ENCODE measurements at regions not wholly inside any gene's neighbourhood (a gene's known extent, or its start where the extent isn't known, plus 50 kb on each side); places are given as distances from the start of the nearest gene placed in this dataset.

DNA sequence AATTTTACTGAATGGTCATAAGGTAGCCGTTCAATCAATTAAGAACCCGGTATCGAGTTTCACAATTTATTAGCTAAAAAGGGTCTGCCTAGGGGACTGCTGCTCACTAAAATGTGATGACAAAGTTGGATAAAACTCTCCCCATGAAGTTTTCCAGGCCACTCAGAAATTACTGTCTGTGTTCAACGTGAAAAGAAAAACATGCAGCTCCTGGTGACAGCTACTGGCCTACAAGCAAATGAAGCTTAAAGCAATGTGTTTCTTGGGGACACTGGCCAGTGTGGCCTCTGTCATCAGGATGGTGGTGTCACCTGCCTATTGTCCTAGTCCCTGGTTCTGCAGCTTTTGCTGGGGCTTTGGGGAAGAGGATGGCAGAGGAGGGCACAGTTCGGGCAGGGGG is 222.6 kb downstream of the WDR11 start:
- Histone ChIP-seq H3K27me3 (ENCODE audit: insufficient read depth, low read length) (no peaks in the 10 kb centered on the region), H3K9ac (ENCODE audit: low read depth, low read length) (no peak overlapping the region), H3K4me3 (ENCODE audit: low read length) (no peak overlapping the region), H3K9me3 (ENCODE audit: insufficient read depth, low read depth, low read length) (no peaks in the 10 kb centered on the region), H3K4me1 (ENCODE audit: insufficient read depth, low read length) (peaks cover 8% of the 10 kb centered on the region; the same call in 1 of the 2 replicates), H3K36me3 (ENCODE audit: insufficient read depth, low read length) (no peaks in the 10 kb centered on the region), H3K27ac (ENCODE audit: low read depth, low read length) (no peak overlapping the region)
- WGBS: 95% methylated on average over 5 of the region's 5 CpGs

DNA sequence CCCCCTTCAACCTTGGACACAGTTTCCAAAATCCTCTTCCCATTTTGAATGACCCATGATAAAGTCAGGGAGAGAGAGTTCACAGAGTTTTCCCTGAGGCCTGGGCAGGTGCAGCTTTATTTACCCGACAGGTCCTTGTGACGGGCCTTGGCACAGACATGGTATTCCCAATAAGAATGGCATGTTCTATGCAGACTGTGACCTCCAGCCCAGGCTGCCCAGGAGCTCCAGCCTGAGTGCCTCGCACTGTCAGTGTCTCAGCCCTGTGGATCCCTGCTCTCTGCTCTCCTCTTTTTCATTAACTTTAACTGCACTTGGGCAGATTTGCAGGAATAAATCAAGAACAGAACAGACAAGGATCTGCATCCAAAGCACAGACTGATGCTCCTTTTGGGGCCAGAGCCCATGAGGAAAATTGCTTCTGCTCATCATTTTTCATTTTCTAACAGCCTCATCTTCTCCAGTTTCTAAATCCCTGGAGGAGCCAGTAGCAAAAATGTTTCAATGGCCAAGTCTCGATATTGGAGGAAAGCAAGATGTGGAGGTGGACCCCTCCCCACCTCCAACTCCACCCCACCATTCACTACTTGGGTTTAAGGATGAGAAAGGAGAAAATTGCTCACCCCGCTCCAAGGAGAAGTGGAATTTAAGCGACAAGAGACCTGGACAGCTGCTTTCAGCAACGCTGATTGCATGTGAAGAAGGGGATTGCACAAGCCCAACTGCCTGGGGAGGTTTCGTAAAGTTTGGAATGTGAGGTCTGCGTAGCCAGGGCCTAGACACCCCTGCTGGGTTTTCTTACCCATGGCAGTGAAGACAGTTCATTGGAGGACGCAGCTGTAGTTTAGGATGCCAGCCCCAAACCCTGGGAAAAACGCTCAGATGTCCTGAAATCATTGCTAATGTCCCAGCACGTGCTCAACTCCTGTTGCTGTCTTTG is 225.9 kb downstream of the WDR11 start:
- 81% methylated on average over 11 of the region's 12 CpGs for WGBS
- H3K9ac ChIP-seq (ENCODE audit: low read depth, low read length): no peak overlapping the region
- H3K27ac ChIP-seq (ENCODE audit: low read depth, low read length): no peak overlapping the region
- no peaks in the 10 kb centered on the region for H3K27me3 ChIP-seq (ENCODE audit: insufficient read depth, low read length)
- H3K36me3 ChIP-seq (ENCODE audit: insufficient read depth, low read length): no peaks in the 10 kb centered on the region
- H3K9me3 ChIP-seq (ENCODE audit: insufficient read depth, low read depth, low read length): no peaks in the 10 kb centered on the region
- peaks cover 15% of the 10 kb centered on the region; the same call in 1 of the 2 replicates for H3K4me1 ChIP-seq (ENCODE audit: insufficient read depth, low read length)
- H3K4me3 ChIP-seq (ENCODE audit: low read length): no peak overlapping the region

DNA sequence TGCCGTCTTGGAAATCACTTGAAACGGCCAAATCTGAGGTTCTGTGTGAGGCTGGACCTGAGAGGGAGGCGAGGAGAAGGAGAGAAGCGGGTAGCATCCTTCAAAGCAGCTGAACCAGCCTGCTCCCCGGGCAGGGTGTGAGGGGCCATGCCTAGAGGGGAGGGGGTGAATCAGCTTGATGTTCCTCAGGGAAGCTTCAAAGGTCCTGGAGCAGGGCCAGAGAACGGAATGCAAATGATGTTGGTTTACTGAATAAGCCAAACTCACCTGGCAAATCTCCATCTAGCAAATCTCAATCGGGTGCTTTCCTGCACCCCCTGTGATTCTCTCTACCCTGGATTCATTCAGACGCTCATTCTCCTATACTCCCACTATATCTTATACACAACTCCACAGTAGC is 226.9 kb downstream of the WDR11 start:
- Histone ChIP-seq H3K27ac (ENCODE audit: low read depth, low read length) (no peak overlapping the region), H3K9me3 (ENCODE audit: insufficient read depth, low read depth, low read length) (no peaks in the 10 kb centered on the region), H3K36me3 (ENCODE audit: insufficient read depth, low read length) (no peaks in the 10 kb centered on the region), H3K4me1 (ENCODE audit: insufficient read depth, low read length) (peaks cover 15% of the 10 kb centered on the region; the same call in 1 of the 2 replicates), H3K9ac (ENCODE audit: low read depth, low read length) (no peak overlapping the region), H3K27me3 (ENCODE audit: insufficient read depth, low read length) (no peaks in the 10 kb centered on the region), H3K4me3 (ENCODE audit: low read length) (no peak overlapping the region)
- WGBS: 81% methylated on average over 8 of the region's 8 CpGs

DNA sequence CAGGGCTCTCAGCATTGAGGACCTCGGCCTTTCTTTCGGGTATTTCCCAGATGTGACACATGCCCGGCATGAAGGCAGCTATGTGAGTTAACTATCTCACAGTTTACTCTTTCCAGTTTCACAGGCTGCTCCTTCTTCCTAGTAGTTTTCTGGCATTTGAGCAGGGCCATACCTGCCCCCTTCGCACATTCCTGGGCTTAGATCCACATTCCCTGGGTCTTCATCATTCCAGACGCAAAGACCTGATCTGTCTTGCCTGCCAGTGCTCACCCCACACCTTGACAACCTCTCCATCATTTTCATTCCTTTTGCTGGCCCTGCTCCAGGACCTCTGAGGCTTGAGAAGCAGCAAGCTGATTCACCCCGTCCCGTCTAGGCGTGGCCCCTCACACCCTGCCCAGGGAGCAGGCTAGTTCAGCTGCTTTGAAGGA is 227.5 kb downstream of the WDR11 start:
- 88% methylated on average over 8 of the region's 8 CpGs for WGBS
- Histone ChIP-seq H3K4me3 (ENCODE audit: low read length) (no peak overlapping the region), H3K9ac (ENCODE audit: low read depth, low read length) (no peak overlapping the region), H3K9me3 (ENCODE audit: insufficient read depth, low read depth, low read length) (no peaks in the 10 kb centered on the region), H3K4me1 (ENCODE audit: insufficient read depth, low read length) (peaks cover 18% of the 10 kb centered on the region; the same call in 1 of the 2 replicates), H3K27ac (ENCODE audit: low read depth, low read length) (no peak overlapping the region), H3K36me3 (ENCODE audit: insufficient read depth, low read length) (no peaks in the 10 kb centered on the region), H3K27me3 (ENCODE audit: insufficient read depth, low read length) (no peaks in the 10 kb centered on the region)

DNA sequence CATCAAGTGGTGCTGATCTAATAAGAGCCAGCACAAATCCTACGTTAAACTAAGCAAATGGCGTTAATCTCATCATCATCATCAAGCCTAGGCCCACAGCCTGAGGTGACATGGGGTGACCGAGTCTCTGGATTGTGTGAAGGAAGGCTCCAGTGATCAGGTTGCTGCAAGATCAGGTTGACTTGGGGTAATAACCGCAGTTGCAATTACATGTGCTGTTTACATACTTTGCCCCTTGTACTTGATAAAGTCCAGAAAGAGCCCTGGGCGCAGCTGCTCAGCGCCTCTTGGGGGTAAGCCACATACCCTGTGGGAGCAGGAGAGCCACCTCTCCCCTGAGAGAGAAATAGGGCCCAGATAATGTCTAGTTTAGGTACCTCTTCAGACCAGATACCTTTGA is 228.1 kb downstream of the WDR11 start:
- Histone ChIP-seq H3K9ac (ENCODE audit: low read depth, low read length) (no peak overlapping the region), H3K9me3 (ENCODE audit: insufficient read depth, low read depth, low read length) (no peaks in the 10 kb centered on the region), H3K27ac (ENCODE audit: low read depth, low read length) (no peak overlapping the region), H3K27me3 (ENCODE audit: insufficient read depth, low read length) (no peaks in the 10 kb centered on the region), H3K36me3 (ENCODE audit: insufficient read depth, low read length) (no peaks in the 10 kb centered on the region), H3K4me1 (ENCODE audit: insufficient read depth, low read length) (peaks cover 20% of the 10 kb centered on the region; the same call in 1 of the 2 replicates), H3K4me3 (ENCODE audit: low read length) (no peak overlapping the region)
- WGBS: 95% methylated on average over 6 of the region's 6 CpGs

DNA sequence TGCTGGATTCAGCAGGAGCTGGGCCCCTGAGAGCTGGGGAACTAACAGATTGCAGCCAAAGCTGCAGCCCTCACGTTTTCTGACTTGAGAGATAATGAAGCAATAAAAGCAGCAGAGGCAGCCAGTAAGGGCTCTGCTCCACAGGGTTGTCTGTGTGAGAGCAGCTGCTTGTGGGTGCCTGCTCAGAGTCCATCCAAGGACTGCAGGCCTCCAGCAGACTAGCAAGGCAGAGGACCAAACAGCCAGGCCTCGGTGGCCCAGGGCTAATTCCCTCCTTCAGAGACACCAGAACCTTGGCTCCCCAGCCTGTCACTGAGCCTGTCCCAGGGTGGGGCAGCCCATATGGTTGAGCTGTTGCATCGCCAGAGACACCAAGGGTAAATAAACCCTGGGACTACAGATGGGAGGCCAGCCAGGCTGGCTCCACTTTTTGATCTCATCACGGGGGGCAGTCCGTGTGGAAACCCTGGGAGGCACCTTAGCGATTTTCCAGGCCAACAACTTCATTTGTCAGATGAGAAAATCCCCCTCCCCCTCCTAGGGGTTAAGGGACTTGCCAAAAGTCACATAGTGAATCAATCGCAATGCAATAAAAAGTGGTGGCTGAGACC is 229.2 kb downstream of the WDR11 start:
- Histone ChIP-seq H3K36me3 (ENCODE audit: insufficient read depth, low read length) (no peaks in the 10 kb centered on the region), H3K4me3 (ENCODE audit: low read length) (no peak overlapping the region), H3K27ac (ENCODE audit: low read depth, low read length) (no peak overlapping the region), H3K9ac (ENCODE audit: low read depth, low read length) (no peak overlapping the region), H3K9me3 (ENCODE audit: insufficient read depth, low read depth, low read length) (no peaks in the 10 kb centered on the region), H3K4me1 (ENCODE audit: insufficient read depth, low read length) (peaks cover 20% of the 10 kb centered on the region; the same call in 1 of the 2 replicates), H3K27me3 (ENCODE audit: insufficient read depth, low read length) (no peaks in the 10 kb centered on the region)
- WGBS: 82% methylated on average over 7 of the region's 7 CpGs

DNA sequence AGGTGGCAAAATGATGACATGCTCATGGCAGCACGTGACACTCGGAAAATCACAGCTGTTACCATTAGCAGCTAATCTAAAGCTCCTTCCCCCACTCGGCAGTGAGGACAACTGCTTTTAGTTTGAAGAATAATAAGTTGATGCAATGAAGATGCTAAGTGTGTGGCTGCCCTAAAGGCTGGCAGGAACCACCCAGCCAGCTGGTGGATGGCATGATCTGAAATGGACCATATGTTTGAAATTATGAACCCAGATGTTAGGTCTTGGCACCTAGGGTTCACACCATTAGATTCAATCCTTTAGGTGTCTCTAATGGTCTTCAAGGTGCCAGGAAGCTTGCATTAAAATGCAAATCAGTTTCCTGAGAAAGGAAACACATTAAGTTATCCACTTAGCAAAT is 230.1 kb downstream of the WDR11 start:
- 95% methylated on average over 3 of the region's 3 CpGs for WGBS
- Histone ChIP-seq H3K4me1 (ENCODE audit: insufficient read depth, low read length) (peaks cover 20% of the 10 kb centered on the region; the same call in 1 of the 2 replicates), H3K9ac (ENCODE audit: low read depth, low read length) (no peak overlapping the region), H3K27ac (ENCODE audit: low read depth, low read length) (no peak overlapping the region), H3K27me3 (ENCODE audit: insufficient read depth, low read length) (no peaks in the 10 kb centered on the region), H3K36me3 (ENCODE audit: insufficient read depth, low read length) (no peaks in the 10 kb centered on the region), H3K4me3 (ENCODE audit: low read length) (no peak overlapping the region), H3K9me3 (ENCODE audit: insufficient read depth, low read depth, low read length) (no peaks in the 10 kb centered on the region)

DNA sequence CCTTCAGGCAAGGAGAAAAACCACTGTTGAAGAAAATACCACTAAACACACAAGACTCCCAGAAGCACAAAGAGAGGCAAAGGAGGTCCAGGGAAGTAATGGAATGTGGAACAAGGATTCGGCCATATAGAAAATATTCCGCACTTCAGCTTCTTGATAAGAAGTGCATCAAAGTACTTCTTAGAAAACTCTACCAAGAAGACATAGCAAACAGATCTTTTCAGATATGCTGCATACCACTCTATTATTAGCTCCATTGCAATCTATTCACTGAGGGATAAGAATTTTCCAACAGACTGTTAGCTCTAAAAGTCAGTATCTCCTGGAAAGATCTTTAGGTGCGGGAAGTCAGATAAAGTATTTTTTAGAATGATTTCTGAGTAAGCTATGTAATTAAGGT is 231.8 kb downstream of the WDR11 start:
- Histone ChIP-seq H3K4me1 (ENCODE audit: insufficient read depth, low read length) (0 out of 2 replicates have a peak, but pooled peaks cover 13% of the 10 kb centered on the region), H3K4me3 (ENCODE audit: low read length) (no peak overlapping the region), H3K27me3 (ENCODE audit: insufficient read depth, low read length) (no peaks in the 10 kb centered on the region), H3K9me3 (ENCODE audit: insufficient read depth, low read depth, low read length) (no peaks in the 10 kb centered on the region), H3K27ac (ENCODE audit: low read depth, low read length) (no peak overlapping the region), H3K36me3 (ENCODE audit: insufficient read depth, low read length) (no peaks in the 10 kb centered on the region), H3K9ac (ENCODE audit: low read depth, low read length) (no peak overlapping the region)
- 90% methylated on average over 3 of the region's 3 CpGs for WGBS

DNA sequence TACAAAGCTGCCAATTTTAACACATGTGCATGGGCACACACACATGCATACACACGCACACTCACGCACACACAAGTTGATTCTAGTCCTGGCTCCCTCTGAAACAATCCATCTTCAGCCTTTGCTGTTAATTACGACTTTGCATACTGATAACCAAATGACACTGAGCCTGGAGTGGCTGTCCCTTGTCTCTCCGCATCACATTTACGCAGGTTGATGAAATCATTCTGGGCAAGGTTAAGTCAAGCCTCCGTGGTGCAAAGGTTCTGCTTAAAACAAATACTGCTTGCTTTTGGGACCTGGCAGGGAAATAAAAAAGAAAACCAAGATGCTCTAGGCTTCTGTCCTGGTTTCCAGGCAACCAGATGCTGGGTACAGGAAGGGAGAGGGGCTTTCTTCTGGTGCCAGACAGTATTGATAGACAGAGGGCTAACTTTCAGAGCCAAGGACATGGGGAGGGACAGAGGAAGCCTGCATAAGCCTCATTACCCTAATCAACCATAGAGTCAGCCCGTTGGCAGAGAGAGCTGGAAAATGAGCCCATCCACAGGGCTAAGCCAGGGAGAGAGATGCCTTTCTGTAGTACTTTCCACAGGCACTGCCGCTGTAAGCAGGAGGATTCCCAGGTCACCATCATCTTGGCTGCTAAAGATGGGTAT is 233.0 kb downstream of the WDR11 start:
- Histone ChIP-seq H3K4me3 (ENCODE audit: low read length) (no peak overlapping the region), H3K27ac (ENCODE audit: low read depth, low read length) (no peak overlapping the region), H3K4me1 (ENCODE audit: insufficient read depth, low read length) (0 out of 2 replicates have a peak, but pooled peaks cover 13% of the 10 kb centered on the region), H3K9ac (ENCODE audit: low read depth, low read length) (no peak overlapping the region), H3K27me3 (ENCODE audit: insufficient read depth, low read length) (no peaks in the 10 kb centered on the region), H3K36me3 (ENCODE audit: insufficient read depth, low read length) (no peaks in the 10 kb centered on the region), H3K9me3 (ENCODE audit: insufficient read depth, low read depth, low read length) (no peaks in the 10 kb centered on the region)
- 84% methylated on average over 8 of the region's 8 CpGs for WGBS

DNA sequence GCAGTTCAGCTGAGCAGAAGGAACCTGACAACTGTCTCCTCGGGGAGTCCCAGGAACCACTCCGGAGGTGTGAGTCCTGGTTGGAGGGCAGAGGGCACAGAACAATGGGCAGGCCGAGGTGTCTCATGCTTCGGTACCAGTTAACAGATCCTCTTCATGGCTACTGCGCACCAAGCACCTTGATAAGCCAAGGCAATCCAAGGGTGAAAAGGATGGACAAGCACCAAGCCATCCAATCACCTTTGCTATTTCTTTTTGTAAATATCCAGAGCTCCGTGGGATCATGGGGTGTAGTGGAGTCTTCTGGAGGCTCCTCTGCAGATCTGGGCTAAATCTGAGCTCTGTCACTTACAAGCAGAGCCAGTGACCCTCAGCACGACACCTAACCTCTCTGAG is 233.5 kb downstream of the WDR11 start:
- no peaks in the 10 kb centered on the region for H3K9me3 ChIP-seq (ENCODE audit: insufficient read depth, low read depth, low read length)
- no peaks in the 10 kb centered on the region for H3K27me3 ChIP-seq (ENCODE audit: insufficient read depth, low read length)
- no peak overlapping the region for H3K9ac ChIP-seq (ENCODE audit: low read depth, low read length)
- no peaks in the 10 kb centered on the region for H3K36me3 ChIP-seq (ENCODE audit: insufficient read depth, low read length)
- no peak overlapping the region for H3K4me3 ChIP-seq (ENCODE audit: low read length)
- 89% methylated on average over 7 of the region's 7 CpGs for WGBS
- H3K27ac ChIP-seq (ENCODE audit: low read depth, low read length): no peak overlapping the region
- H3K4me1 ChIP-seq (ENCODE audit: insufficient read depth, low read length): 0 out of 2 replicates have a peak, but pooled peaks cover 13% of the 10 kb centered on the region

DNA sequence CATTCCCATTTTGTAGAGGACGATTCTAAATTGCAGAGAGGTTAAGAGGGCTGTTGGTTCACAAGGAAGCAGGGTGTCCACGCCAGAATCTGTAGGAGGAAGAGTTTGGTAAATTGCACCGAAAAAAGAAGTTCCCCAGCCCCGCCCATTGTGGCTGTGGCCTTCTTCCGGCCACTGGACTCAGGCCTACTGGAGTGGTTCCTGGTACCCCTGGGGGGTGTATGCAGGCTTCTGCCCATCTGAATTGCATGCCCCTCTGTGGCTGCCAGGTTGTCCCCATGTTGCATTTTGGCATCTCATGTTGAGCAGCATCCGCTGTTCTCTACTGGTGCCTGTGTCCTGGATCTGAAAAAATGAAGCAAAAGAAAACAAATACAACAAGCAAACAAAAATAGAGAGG is 234.2 kb downstream of the WDR11 start:
- 90% methylated on average over 6 of the region's 6 CpGs for WGBS
- Histone ChIP-seq H3K9me3 (ENCODE audit: insufficient read depth, low read depth, low read length) (no peaks in the 10 kb centered on the region), H3K27me3 (ENCODE audit: insufficient read depth, low read length) (no peaks in the 10 kb centered on the region), H3K4me1 (ENCODE audit: insufficient read depth, low read length) (0 out of 2 replicates have a peak, but pooled peaks cover 9% of the 10 kb centered on the region), H3K9ac (ENCODE audit: low read depth, low read length) (no peak overlapping the region), H3K36me3 (ENCODE audit: insufficient read depth, low read length) (no peaks in the 10 kb centered on the region), H3K4me3 (ENCODE audit: low read length) (no peak overlapping the region), H3K27ac (ENCODE audit: low read depth, low read length) (no peak overlapping the region)
